Astrocyte (in vitro differentiated cells and primary cell): ENCODE measurements at regions not wholly inside any gene's neighbourhood (a gene's known extent, or its start where the extent isn't known, plus 50 kb on each side); places are given as distances from the start of the nearest gene placed in this dataset.
A peak's percentile ranks its signal among the peaks of the same experiment; 100 is the strongest.

ENCODE experiments used
- DNase-seq: peaks from one replicate; pipeline ENCODE4 v3.0.0-alpha.2; 2010; ENCODE audit warnings: low read depth
- FAIRE-seq: peaks from 2 replicates; lab custom pipeline; 2011; peaks lifted over from hg19 to GRCh38; lab: Jason Lieb, UNC
- H2AFZ ChIP-seq: 2 replicates; pipeline ENCODE4 v1.6.0; 2012; ENCODE audit warnings: low read depth, low read length, inconsistent platforms
- H3K27ac ChIP-seq: 2 replicates; pipeline ENCODE4 v1.5.1; 2011; ENCODE audit warnings: low read depth, low read length, inconsistent platforms
- H3K27me3 ChIP-seq: 2 replicates; pipeline ENCODE4 v1.6.0; 2011; ENCODE audit warnings: low read length, inconsistent platforms; ENCODE audit not compliant: insufficient read depth
- H3K36me3 ChIP-seq: 2 replicates; pipeline ENCODE4 v1.5.1; 2011; ENCODE audit warnings: low read length, inconsistent platforms; ENCODE audit not compliant: insufficient read depth
- H3K4me1 ChIP-seq: 2 replicates; pipeline ENCODE4 v1.5.1; 2011; ENCODE audit warnings: low read length, inconsistent platforms; ENCODE audit not compliant: insufficient read depth
- H3K4me2 ChIP-seq: 2 replicates; pipeline ENCODE4 v1.6.0; 2012; ENCODE audit warnings: low read length, inconsistent platforms
- H3K4me3 ChIP-seq: 2 replicates; pipeline ENCODE4 v1.5.1; 2011; ENCODE audit warnings: low read depth, mild to moderate bottlenecking, low read length, inconsistent platforms; ENCODE audit not compliant: insufficient read depth
- H3K79me2 ChIP-seq: 2 replicates; pipeline ENCODE4 v1.6.0; 2012; ENCODE audit warnings: mild to moderate bottlenecking, low read length, inconsistent platforms; ENCODE audit not compliant: insufficient read depth
- H3K9ac ChIP-seq: 2 replicates; pipeline ENCODE4 v1.6.0; 2012; ENCODE audit warnings: mild to moderate bottlenecking, low read length, inconsistent platforms
- H3K9me3 ChIP-seq: 2 replicates; pipeline ENCODE4 v1.5.1; 2012; ENCODE audit warnings: low read depth, mild to moderate bottlenecking, low read length, inconsistent platforms; ENCODE audit not compliant: insufficient read depth
- H4K20me1 ChIP-seq: 2 replicates; pipeline ENCODE4 v1.6.0; 2012; ENCODE audit warnings: low read length, inconsistent platforms; ENCODE audit not compliant: insufficient read depth
- H3K27ac Mint-ChIP-seq: one replicate; pipeline ENCODE4 v1.8.0; 2021; ENCODE audit warnings: mild to moderate bottlenecking, mixed read lengths; ENCODE audit not compliant: unreplicated experiment
- H3K27me3 Mint-ChIP-seq: one replicate; pipeline ENCODE4 v1.8.0; 2021; ENCODE audit warnings: low read depth, mixed read lengths; ENCODE audit not compliant: unreplicated experiment
- H3K36me3 Mint-ChIP-seq: one replicate; pipeline ENCODE4 v1.8.0; 2021; ENCODE audit warnings: low read depth, mixed read lengths; ENCODE audit not compliant: unreplicated experiment
- H3K4me1 Mint-ChIP-seq: one replicate; pipeline ENCODE4 v1.8.0; 2021; ENCODE audit warnings: low read depth, mixed read lengths; ENCODE audit not compliant: unreplicated experiment
- H3K4me3 Mint-ChIP-seq: one replicate; pipeline ENCODE4 v1.8.0; 2021; ENCODE audit warnings: mild to moderate bottlenecking, moderate library complexity, mixed read lengths; ENCODE audit not compliant: unreplicated experiment
- H3K9me3 Mint-ChIP-seq: one replicate; pipeline ENCODE4 v1.8.0; 2021; ENCODE audit warnings: mild to moderate bottlenecking, mixed read lengths; ENCODE audit not compliant: unreplicated experiment
- CTCF ChIP-seq: IDR thresholded peaks from 2 replicates; pipeline ENCODE4 v1.5.1; 2011; ENCODE audit warnings: low read depth, mild to moderate bottlenecking, inconsistent platforms, low read length, moderate library complexity; ENCODE audit not compliant: insufficient read depth
- EZH2 ChIP-seq: IDR thresholded peaks from 2 replicates; pipeline ENCODE4 v1.6.1; 2012; ENCODE audit warnings: mild to moderate bottlenecking, low read length, inconsistent platforms; ENCODE audit not compliant: insufficient read depth

- no peaks in the 10 kb centered on the region for H3K9me3 Mint-ChIP-seq
- Histone ChIP-seq H3K27ac (no peak overlapping the region), H3K9me3 (no peaks in the 10 kb centered on the region), H3K79me2 (no peaks in the 10 kb centered on the region), H2AFZ (no peak overlapping the region), H4K20me1 (no peaks in the 10 kb centered on the region), H3K4me3 (no peak overlapping the region), H3K36me3 (no peaks in the 10 kb centered on the region), H3K4me1 (no peaks in the 10 kb centered on the region), H3K27me3 (no peaks in the 10 kb centered on the region), H3K4me2 (no peak overlapping the region), H3K9ac (no peak overlapping the region)
- H3K27ac Mint-ChIP-seq: no peak overlapping the region
- FAIRE-seq (no peak), DNase-seq (no peak)
- H3K4me3 Mint-ChIP-seq: no peak overlapping the region
- TF ChIP-seq EZH2: no peak
- no peak for TF ChIP-seq CTCF
- H3K4me1 Mint-ChIP-seq: no peaks in the 10 kb centered on the region
- no peaks in the 10 kb centered on the region for H3K36me3 Mint-ChIP-seq
- no peaks in the 10 kb centered on the region for H3K27me3 Mint-ChIP-seq
Observed at GRCh38 chr4:119695216-119695615, 66.6 kb upstream of the PDE5A start.

GRCh38 chr4:119693126-119693525 lies 64.5 kb upstream of the PDE5A start:
- no peak overlapping the region for H3K4me3 ChIP-seq
- no peak overlapping the region for H3K4me2 ChIP-seq
- H3K79me2 ChIP-seq: no peaks in the 10 kb centered on the region
- H2AFZ ChIP-seq: no peak overlapping the region
- Mint-ChIP-seq H3K4me3 (no peak overlapping the region), H3K9me3 (no peaks in the 10 kb centered on the region), H3K27ac (no peak overlapping the region), H3K36me3 (no peaks in the 10 kb centered on the region), H3K4me1 (no peaks in the 10 kb centered on the region), H3K27me3 (no peaks in the 10 kb centered on the region)
- no peaks in the 10 kb centered on the region for H3K9me3 ChIP-seq
- no peak overlapping the region for H3K9ac ChIP-seq
- no peak overlapping the region for H3K27ac ChIP-seq
- no peaks in the 10 kb centered on the region for H3K4me1 ChIP-seq
- no peaks in the 10 kb centered on the region for H3K27me3 ChIP-seq
- FAIRE-seq: no peak
- TF ChIP-seq EZH2: no peak
- no peak for TF ChIP-seq CTCF
- no peaks in the 10 kb centered on the region for H4K20me1 ChIP-seq
- H3K36me3 ChIP-seq: no peaks in the 10 kb centered on the region
- DNase-seq: no peak

- no peak overlapping the region for H3K4me2 ChIP-seq
- H3K9ac ChIP-seq: no peak overlapping the region
- no peaks in the 10 kb centered on the region for H3K27me3 ChIP-seq
- no peak overlapping the region for H2AFZ ChIP-seq
- Mint-ChIP-seq H3K9me3 (no peaks in the 10 kb centered on the region), H3K4me3 (no peak overlapping the region), H3K36me3 (no peaks in the 10 kb centered on the region), H3K27me3 (no peaks in the 10 kb centered on the region), H3K27ac (no peak overlapping the region), H3K4me1 (no peaks in the 10 kb centered on the region)
- no peak overlapping the region for H3K27ac ChIP-seq
- no peak overlapping the region for H3K4me3 ChIP-seq
- FAIRE-seq: no peak
- TF ChIP-seq CTCF (no peak), EZH2 (no peak)
- no peaks in the 10 kb centered on the region for H3K36me3 ChIP-seq
- H3K9me3 ChIP-seq: no peaks in the 10 kb centered on the region
- H3K79me2 ChIP-seq: no peaks in the 10 kb centered on the region
- peak; percentile 26 for DNase-seq
- no peaks in the 10 kb centered on the region for H4K20me1 ChIP-seq
- H3K4me1 ChIP-seq: no peaks in the 10 kb centered on the region
Observed at GRCh38 chr4:119692001-119692400, 63.4 kb upstream of the PDE5A start.
